ENCODE measurements at regions not wholly inside any gene's neighbourhood (a gene's known extent, or its start where the extent isn't known, plus 50 kb on each side); places are given as distances from the start of the nearest gene placed in this dataset.
"Not testable (repeated sequence)": the region's sequence is repeated elsewhere in the genome, so short reads cannot be mapped to it uniquely, and the experiment has no call there.

GRCh38 chr13:78098249-78098648, 179.6 kb upstream of the EDNRB start:
- no peak for DNase-seq (ENCODE audit: extremely low read depth in 1 of 2, low read depth in 1 of 2)

- DNase-seq (ENCODE audit: extremely low read depth in 1 of 2, low read depth in 1 of 2) = no peak
Measured at GRCh38 chr13:78096221-78096620, 177.6 kb upstream of the EDNRB start.

GRCh38 chr13:78087966-78088678, 169.5 kb upstream of the EDNRB start:
- DNase-seq (ENCODE audit: extremely low read depth in 1 of 2, low read depth in 1 of 2) = no peak

- no peak for DNase-seq (ENCODE audit: extremely low read depth in 1 of 2, low read depth in 1 of 2)
Measured at GRCh38 chr13:78085434-78086225, 167.0 kb upstream of the EDNRB start.

GRCh38 chr13:78084401-78084800, 165.8 kb upstream of the EDNRB start:
- no peak for DNase-seq (ENCODE audit: extremely low read depth in 1 of 2, low read depth in 1 of 2)

- DNase-seq (ENCODE audit: extremely low read depth in 1 of 2, low read depth in 1 of 2) = no peak
Measured at GRCh38 chr13:78078168-78078567, 159.5 kb upstream of the EDNRB start.

- DNase-seq (ENCODE audit: extremely low read depth in 1 of 2, low read depth in 1 of 2) = no peak
Measured at GRCh38 chr13:78067290-78067689, 148.7 kb upstream of the EDNRB start.

GRCh38 chr13:78065141-78065540, 146.5 kb upstream of the EDNRB start:
- no peak for DNase-seq (ENCODE audit: extremely low read depth in 1 of 2, low read depth in 1 of 2)

- DNase-seq (ENCODE audit: extremely low read depth in 1 of 2, low read depth in 1 of 2) = no peak
Measured at GRCh38 chr13:78061806-78062205, 143.2 kb upstream of the EDNRB start.

- DNase-seq (ENCODE audit: extremely low read depth in 1 of 2, low read depth in 1 of 2) = no peak
Measured at GRCh38 chr13:78060966-78061365, 142.3 kb upstream of the EDNRB start.

- DNase-seq (ENCODE audit: extremely low read depth in 1 of 2, low read depth in 1 of 2) = not testable (repeated sequence)
Measured at GRCh38 chr13:78056865-78057264, 138.2 kb upstream of the EDNRB start.

- no peak for DNase-seq (ENCODE audit: extremely low read depth in 1 of 2, low read depth in 1 of 2)
Measured at GRCh38 chr13:78054157-78054556, 135.5 kb upstream of the EDNRB start.

- DNase-seq (ENCODE audit: extremely low read depth in 1 of 2, low read depth in 1 of 2) = no peak
Measured at GRCh38 chr13:78047151-78047550, 128.5 kb upstream of the EDNRB start.

- DNase-seq (ENCODE audit: extremely low read depth in 1 of 2, low read depth in 1 of 2) = no peak
Measured at GRCh38 chr13:78046331-78046730, 127.7 kb upstream of the EDNRB start.

GRCh38 chr13:78045916-78046315, 127.3 kb upstream of the EDNRB start:
- DNase-seq (ENCODE audit: extremely low read depth in 1 of 2, low read depth in 1 of 2) = no peak

- not testable (repeated sequence) for DNase-seq (ENCODE audit: extremely low read depth in 1 of 2, low read depth in 1 of 2)
Measured at GRCh38 chr13:78041366-78041765, 122.7 kb upstream of the EDNRB start.

GRCh38 chr13:78040205-78040830, 121.7 kb upstream of the EDNRB start:
- no peak for DNase-seq (ENCODE audit: extremely low read depth in 1 of 2, low read depth in 1 of 2)

- DNase-seq (ENCODE audit: extremely low read depth in 1 of 2, low read depth in 1 of 2) = no peak
Measured at GRCh38 chr13:78036841-78037240, 118.2 kb upstream of the EDNRB start.

- DNase-seq (ENCODE audit: extremely low read depth in 1 of 2, low read depth in 1 of 2) = no peak
Measured at GRCh38 chr13:78035500-78035899, 116.9 kb upstream of the EDNRB start.

GRCh38 chr13:78033509-78033908, 114.9 kb upstream of the EDNRB start:
- no peak for DNase-seq (ENCODE audit: extremely low read depth in 1 of 2, low read depth in 1 of 2)

GRCh38 chr13:78032132-78032531, 113.5 kb upstream of the EDNRB start:
- no peak for DNase-seq (ENCODE audit: extremely low read depth in 1 of 2, low read depth in 1 of 2)

- no peak for DNase-seq (ENCODE audit: extremely low read depth in 1 of 2, low read depth in 1 of 2)
Measured at GRCh38 chr13:78030341-78030896, 111.8 kb upstream of the EDNRB start.

Data from activated CD8-positive, alpha-beta memory T cell treated with anti-CD3 and anti-CD28 coated beads for 1 hour (primary cell).